NCI-H146 (cell line): ENCODE measurements at regions not wholly inside any gene's neighbourhood (a gene's known extent, or its start where the extent isn't known, plus 50 kb on each side); places are given as distances from the start of the nearest gene placed in this dataset.
"Not testable (repeated sequence)": the region's sequence is repeated elsewhere in the genome, so short reads cannot be mapped to it uniquely, and the experiment has no call there.

Experiments
- DNase-seq: peaks from one replicate; lab custom pipeline; 2025; lab: John Stamatoyannopoulos, UW

GRCh38 chr2:207409517-207409916, 120.2 kb upstream of the CREB1 start:
- no peak for DNase-seq

- DNase-seq = no peak
Observed at GRCh38 chr2:207412787-207413310, 116.9 kb upstream of the CREB1 start.

GRCh38 chr2:207413376-207413907, 116.3 kb upstream of the CREB1 start:
- no peak for DNase-seq

GRCh38 chr2:207416111-207416510, 113.7 kb upstream of the CREB1 start:
- no peak for DNase-seq

- DNase-seq = no peak
Observed at GRCh38 chr2:207416900-207417299, 112.9 kb upstream of the CREB1 start.

GRCh38 chr2:207417301-207417718, 112.5 kb upstream of the CREB1 start:
- no peak for DNase-seq

GRCh38 chr2:207418419-207418818, 111.3 kb upstream of the CREB1 start:
- no peak for DNase-seq

- DNase-seq = no peak
Observed at GRCh38 chr2:207419331-207419730, 110.4 kb upstream of the CREB1 start.

- no peak for DNase-seq
Observed at GRCh38 chr2:207421671-207422070, 108.1 kb upstream of the CREB1 start.

GRCh38 chr2:207422380-207422779, 107.4 kb upstream of the CREB1 start:
- no peak for DNase-seq

GRCh38 chr2:207423886-207424285, 105.9 kb upstream of the CREB1 start:
- no peak for DNase-seq

- DNase-seq = no peak
Observed at GRCh38 chr2:207427986-207428385, 101.8 kb upstream of the CREB1 start.

GRCh38 chr2:207428573-207428972, 101.2 kb upstream of the CREB1 start:
- no peak for DNase-seq

GRCh38 chr2:207432453-207432852, 97.3 kb upstream of the CREB1 start:
- DNase-seq = no peak

- DNase-seq = no peak
Observed at GRCh38 chr2:207434306-207434705, 95.5 kb upstream of the CREB1 start.

- no peak for DNase-seq
Observed at GRCh38 chr2:207434899-207435465, 94.8 kb upstream of the CREB1 start.

GRCh38 chr2:207437136-207437523, 92.6 kb upstream of the CREB1 start:
- DNase-seq = no peak

- no peak for DNase-seq
Observed at GRCh38 chr2:207437524-207438143, 92.1 kb upstream of the CREB1 start.

GRCh38 chr2:207438414-207439126, 91.2 kb upstream of the CREB1 start:
- no peak for DNase-seq

GRCh38 chr2:207439881-207440280, 89.9 kb upstream of the CREB1 start:
- not testable (repeated sequence) for DNase-seq

GRCh38 chr2:207444756-207445155, 85.0 kb upstream of the CREB1 start:
- no peak for DNase-seq

GRCh38 chr2:207446653-207447052, 83.1 kb upstream of the CREB1 start:
- no peak for DNase-seq

- DNase-seq = no peak
Observed at GRCh38 chr2:207448006-207448405, 81.8 kb upstream of the CREB1 start.
